AG10803 (cell line): ENCODE measurements at regions not wholly inside any gene's neighbourhood (a gene's known extent, or its start where the extent isn't known, plus 50 kb on each side); places are given as distances from the start of the nearest gene placed in this dataset.

ENCODE experiments used
- DNase-seq: peaks from one replicate; pipeline ENCODE4 v3.0.0; 2010; ENCODE audit warnings: low read depth
- H3K4me3 ChIP-seq: 2 replicates; pipeline ENCODE4 v1.5.1; 2011; ENCODE audit warnings: mild to moderate bottlenecking, low read length, control low read depth
- CTCF ChIP-seq: conservative IDR thresholded peaks from 2 replicates; pipeline ENCODE4 v1.5.1; 2011; ENCODE audit warnings: mild to moderate bottlenecking, low read length, control low read depth, inconsistent platforms

GRCh38 chr9:75616052-75616451 is 274.4 kb upstream of the PCSK5 start:
- no peak for DNase-seq
- no peak for TF ChIP-seq CTCF
- H3K4me3 ChIP-seq: no peak overlapping the region

GRCh38 chr9:75616841-75617566 is 273.5 kb upstream of the PCSK5 start:
- no peak overlapping the region for H3K4me3 ChIP-seq
- no peak for TF ChIP-seq CTCF

GRCh38 chr9:75623462-75623861 is 267.0 kb upstream of the PCSK5 start:
- no peak for TF ChIP-seq CTCF
- H3K4me3 ChIP-seq: no peak overlapping the region
- no peak for DNase-seq

More at GRCh38 chr9:75616841-75617566, 273.5 kb upstream of the PCSK5 start:
- DNase-seq: no peak

- no peak for TF ChIP-seq CTCF
- DNase-seq: no peak
These were observed 265.5 kb upstream of the PCSK5 start for GRCh38 chr9:75624998-75625397.

GRCh38 chr9:75626860-75627259 is 263.6 kb upstream of the PCSK5 start:
- no peak for DNase-seq
- TF ChIP-seq CTCF: no peak
- no peak overlapping the region for H3K4me3 ChIP-seq

More at GRCh38 chr9:75624998-75625397, 265.5 kb upstream of the PCSK5 start:
- H3K4me3 ChIP-seq: no peak overlapping the region

GRCh38 chr9:75628952-75629351 is 261.5 kb upstream of the PCSK5 start:
- no peak for TF ChIP-seq CTCF
- DNase-seq: no peak
- no peak overlapping the region for H3K4me3 ChIP-seq

- DNase-seq: no peak
- no peak for TF ChIP-seq CTCF
- H3K4me3 ChIP-seq: no peak overlapping the region
These were observed 256.9 kb upstream of the PCSK5 start for GRCh38 chr9:75633451-75634057.
